Ishikawa (cell line): ENCODE measurements at regions not wholly inside any gene's neighbourhood (a gene's known extent, or its start where the extent isn't known, plus 50 kb on each side); places are given as distances from the start of the nearest gene placed in this dataset.

Source experiments
- CEBPB ChIP-seq: IDR thresholded peaks from 2 replicates; pipeline ENCODE4 v1.6.1; 2012
- CREB1 ChIP-seq: IDR thresholded peaks from 2 replicates; pipeline ENCODE4 v1.6.1; 2012; ENCODE audit warnings: low read depth
- EGR1 ChIP-seq: IDR thresholded peaks from 2 replicates; pipeline ENCODE4 v1.6.1; 2012
- EP300 ChIP-seq: IDR thresholded peaks from 2 replicates; pipeline ENCODE4 v1.6.1; 2012; ENCODE audit warnings: borderline replicate concordance
- FOXM1 ChIP-seq: IDR thresholded peaks from 2 replicates; pipeline ENCODE4 v1.6.1; 2012; ENCODE audit warnings: low read depth, borderline replicate concordance
- NFIC ChIP-seq: IDR thresholded peaks from 2 replicates; pipeline ENCODE4 v1.6.1; 2012
- RAD21 ChIP-seq: IDR thresholded peaks from 2 replicates; pipeline ENCODE4 v1.6.1; 2012; ENCODE audit warnings: low read depth
- TAF1 ChIP-seq: IDR thresholded peaks from 2 replicates; pipeline ENCODE4 v1.6.1; 2012; ENCODE audit warnings: low read depth, mild to moderate bottlenecking
- TCF12 ChIP-seq: IDR thresholded peaks from 2 replicates; pipeline ENCODE4 v1.6.1; 2012; ENCODE audit warnings: low read depth
- TEAD4 ChIP-seq: IDR thresholded peaks from 2 replicates; pipeline ENCODE4 v1.6.1; 2012
- YY1 ChIP-seq: IDR thresholded peaks from 2 replicates; pipeline ENCODE4 v1.6.1; 2012; ENCODE audit warnings: low read depth
- ZBTB7A ChIP-seq: IDR thresholded peaks from 2 replicates; pipeline ENCODE4 v1.6.1; 2012; ENCODE audit warnings: low read depth
- TF ChIP-seq, protein P1 (sequence below): IDR thresholded peaks from 2 replicates; pipeline ENCODE4 v1.6.1; 2012
- TF ChIP-seq, protein P2 (sequence below): IDR thresholded peaks from 2 replicates; pipeline ENCODE4 v1.6.1; 2012
- TF ChIP-seq, protein P3 (sequence below): IDR thresholded peaks from 2 replicates; pipeline ENCODE4 v1.6.1; 2012; ENCODE audit warnings: low read depth, mild to moderate bottlenecking

DNA sequence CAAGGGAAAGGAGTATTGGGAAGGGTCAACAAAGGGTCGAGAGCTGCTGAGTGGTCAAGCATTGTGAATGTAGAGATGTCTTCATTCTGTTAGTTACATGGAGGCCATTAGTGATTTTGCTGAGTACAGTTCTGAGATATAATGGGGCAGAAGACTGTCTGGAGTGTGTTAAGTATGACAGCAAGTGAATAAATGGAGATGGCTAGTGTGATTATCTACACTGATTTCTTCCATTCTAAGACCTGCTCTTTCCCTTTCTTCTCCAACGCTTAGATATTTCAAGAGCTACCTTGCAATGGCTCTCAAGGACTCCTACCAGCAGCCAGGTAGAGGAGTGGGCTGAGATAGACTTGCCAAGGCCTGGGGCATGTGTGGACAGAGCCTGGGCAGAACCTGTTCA lies 216.5 kb downstream of the MFSD1 start:
- TF ChIP-seq ZBTB7A (no peak), RAD21 (no peak), EP300 (no peak), TCF12 (no peak), TAF1 (no peak), FOXM1 (no peak), NFIC (no peak), EGR1 (no peak), TEAD4 (no peak), CREB1 (no peak), YY1 (no peak), CEBPB (no peak)
- TF ChIP-seq, protein P1, sequence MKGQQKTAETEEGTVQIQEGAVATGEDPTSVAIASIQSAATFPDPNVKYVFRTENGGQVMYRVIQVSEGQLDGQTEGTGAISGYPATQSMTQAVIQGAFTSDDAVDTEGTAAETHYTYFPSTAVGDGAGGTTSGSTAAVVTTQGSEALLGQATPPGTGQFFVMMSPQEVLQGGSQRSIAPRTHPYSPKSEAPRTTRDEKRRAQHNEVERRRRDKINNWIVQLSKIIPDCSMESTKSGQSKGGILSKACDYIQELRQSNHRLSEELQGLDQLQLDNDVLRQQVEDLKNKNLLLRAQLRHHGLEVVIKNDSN, result no peak
- TF ChIP-seq, protein P2, sequence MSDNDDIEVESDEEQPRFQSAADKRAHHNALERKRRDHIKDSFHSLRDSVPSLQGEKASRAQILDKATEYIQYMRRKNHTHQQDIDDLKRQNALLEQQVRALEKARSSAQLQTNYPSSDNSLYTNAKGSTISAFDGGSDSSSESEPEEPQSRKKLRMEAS, result no peak
- TF ChIP-seq, protein P3, sequence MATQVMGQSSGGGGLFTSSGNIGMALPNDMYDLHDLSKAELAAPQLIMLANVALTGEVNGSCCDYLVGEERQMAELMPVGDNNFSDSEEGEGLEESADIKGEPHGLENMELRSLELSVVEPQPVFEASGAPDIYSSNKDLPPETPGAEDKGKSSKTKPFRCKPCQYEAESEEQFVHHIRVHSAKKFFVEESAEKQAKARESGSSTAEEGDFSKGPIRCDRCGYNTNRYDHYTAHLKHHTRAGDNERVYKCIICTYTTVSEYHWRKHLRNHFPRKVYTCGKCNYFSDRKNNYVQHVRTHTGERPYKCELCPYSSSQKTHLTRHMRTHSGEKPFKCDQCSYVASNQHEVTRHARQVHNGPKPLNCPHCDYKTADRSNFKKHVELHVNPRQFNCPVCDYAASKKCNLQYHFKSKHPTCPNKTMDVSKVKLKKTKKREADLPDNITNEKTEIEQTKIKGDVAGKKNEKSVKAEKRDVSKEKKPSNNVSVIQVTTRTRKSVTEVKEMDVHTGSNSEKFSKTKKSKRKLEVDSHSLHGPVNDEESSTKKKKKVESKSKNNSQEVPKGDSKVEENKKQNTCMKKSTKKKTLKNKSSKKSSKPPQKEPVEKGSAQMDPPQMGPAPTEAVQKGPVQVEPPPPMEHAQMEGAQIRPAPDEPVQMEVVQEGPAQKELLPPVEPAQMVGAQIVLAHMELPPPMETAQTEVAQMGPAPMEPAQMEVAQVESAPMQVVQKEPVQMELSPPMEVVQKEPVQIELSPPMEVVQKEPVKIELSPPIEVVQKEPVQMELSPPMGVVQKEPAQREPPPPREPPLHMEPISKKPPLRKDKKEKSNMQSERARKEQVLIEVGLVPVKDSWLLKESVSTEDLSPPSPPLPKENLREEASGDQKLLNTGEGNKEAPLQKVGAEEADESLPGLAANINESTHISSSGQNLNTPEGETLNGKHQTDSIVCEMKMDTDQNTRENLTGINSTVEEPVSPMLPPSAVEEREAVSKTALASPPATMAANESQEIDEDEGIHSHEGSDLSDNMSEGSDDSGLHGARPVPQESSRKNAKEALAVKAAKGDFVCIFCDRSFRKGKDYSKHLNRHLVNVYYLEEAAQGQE, result no peak

DNA sequence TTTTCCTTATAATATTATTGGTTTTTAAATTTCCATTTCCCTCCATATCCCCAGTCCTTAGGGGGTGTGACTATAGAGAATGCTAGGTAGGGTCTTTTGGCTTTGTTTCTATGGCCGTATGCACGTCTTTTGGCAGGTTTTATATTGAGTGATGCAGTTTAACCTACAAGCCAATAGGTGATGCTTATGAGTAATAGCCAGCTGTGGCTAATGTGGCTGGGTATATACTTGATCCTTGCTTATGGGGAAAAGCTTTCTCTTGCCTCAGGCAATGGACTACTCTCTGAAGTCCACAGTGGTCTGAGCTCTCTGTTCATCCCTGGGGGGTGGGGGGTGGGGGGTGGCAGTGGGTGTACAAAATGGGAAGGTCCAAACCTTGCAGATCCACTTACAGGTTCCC lies 223.9 kb downstream of the MFSD1 start:
- TF ChIP-seq FOXM1 (no peak), YY1 (no peak), TCF12 (no peak), TAF1 (no peak), CEBPB (no peak), RAD21 (no peak), CREB1 (no peak), EP300 (no peak), EGR1 (no peak), NFIC (no peak), ZBTB7A (no peak), TEAD4 (no peak)
- TF ChIP-seq, protein P1, result no peak
- TF ChIP-seq, protein P3, result no peak
- TF ChIP-seq, protein P2, result no peak

DNA sequence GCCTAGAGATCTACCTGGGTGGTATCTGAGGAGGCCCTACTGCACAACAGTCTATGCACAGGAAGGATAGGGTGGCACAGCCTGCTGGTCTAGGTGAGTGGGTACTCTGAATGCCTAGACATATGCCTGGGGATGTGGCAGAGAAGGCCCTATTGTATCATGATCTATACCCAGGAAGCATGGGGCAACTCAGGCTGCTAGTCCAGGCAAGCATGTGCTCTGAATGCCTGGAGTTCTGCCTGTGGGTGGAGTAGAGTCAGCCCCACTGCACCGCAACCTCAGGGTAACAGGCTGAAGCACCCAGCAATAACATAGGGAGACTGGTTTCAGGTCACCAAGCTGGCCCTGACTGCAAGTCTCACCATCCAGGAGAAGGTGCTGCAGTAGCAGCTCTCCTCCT lies 224.7 kb downstream of the MFSD1 start:
- TF ChIP-seq ZBTB7A (no peak), RAD21 (no peak), CEBPB (no peak), YY1 (no peak), TEAD4 (no peak), TCF12 (no peak), EP300 (no peak), FOXM1 (no peak)
- TF ChIP-seq, protein P3, result no peak

DNA sequence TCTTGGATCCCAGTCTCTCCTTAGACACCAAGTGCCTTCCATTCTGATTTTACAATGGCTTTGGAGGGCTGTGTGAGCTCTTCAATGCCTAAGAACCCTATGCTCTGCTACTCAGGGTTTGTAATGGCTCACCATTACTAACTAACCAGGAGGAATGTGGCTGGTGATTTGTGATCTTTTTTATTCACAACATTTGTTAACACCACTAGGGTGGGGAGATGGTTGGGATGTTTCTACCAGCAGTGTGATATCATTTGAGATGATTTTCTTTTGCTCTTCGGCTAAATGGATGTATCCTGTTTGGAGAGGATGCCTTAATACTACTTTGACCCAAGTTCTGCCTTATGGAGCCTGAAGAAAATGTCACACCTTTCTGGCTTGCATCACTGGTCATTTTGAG lies 226.9 kb downstream of the MFSD1 start:
- TF ChIP-seq, protein P1, result no peak
- no peak for TF ChIP-seq NFIC
- TF ChIP-seq TAF1, result no peak
- TF ChIP-seq TEAD4, result no peak
- TF ChIP-seq EP300, result no peak
- no peak for TF ChIP-seq YY1
- TF ChIP-seq, protein P2, result no peak
- TF ChIP-seq, protein P3, result no peak
- TF ChIP-seq ZBTB7A, result no peak
